CD4-positive, alpha-beta T cell treated with Interleukin-2 at 100 ng/mL for 4 hours (primary cell): ENCODE measurements at regions not wholly inside any gene's neighbourhood (a gene's known extent, or its start where the extent isn't known, plus 50 kb on each side); places are given as distances from the start of the nearest gene placed in this dataset.

Experiments used
- DNase-seq: peaks from one replicate; pipeline ENCODE4 v3.0.0-alpha.2; 2020; ENCODE audit warnings: low spot score

DNA sequence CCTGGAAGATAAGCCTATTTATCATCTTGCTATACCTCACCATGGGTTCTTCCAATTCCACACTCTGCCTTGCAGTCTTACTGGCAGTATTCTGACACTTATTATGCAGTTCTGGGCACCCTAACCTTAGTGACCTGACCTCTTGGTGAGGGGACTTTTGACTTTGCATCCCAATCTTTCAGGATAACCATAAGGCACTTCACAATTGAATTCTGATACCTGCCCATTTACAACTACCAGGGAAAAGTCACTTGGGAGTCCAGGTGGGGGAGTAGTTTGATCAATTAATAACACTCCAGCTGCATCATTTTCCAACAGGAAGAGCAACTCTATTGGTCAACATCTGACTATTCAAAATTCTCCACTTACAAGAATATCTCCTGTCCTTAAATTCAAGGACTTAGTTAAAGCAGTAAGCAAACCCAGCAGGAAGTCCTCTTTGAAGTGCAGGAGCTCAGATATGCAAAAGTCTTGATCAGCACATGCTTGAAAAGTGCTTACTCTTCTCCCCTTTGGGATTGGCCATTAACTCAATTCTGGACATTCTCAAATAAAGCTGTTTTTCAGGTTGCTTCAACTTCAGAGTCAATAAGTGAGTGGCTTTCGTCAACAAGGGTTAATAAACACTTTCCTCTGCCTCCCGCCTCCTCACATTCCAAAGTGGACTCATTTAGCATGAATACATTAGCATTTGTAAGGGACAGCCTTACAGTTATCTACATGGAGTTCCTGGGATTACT, 177.4 kb upstream of the NRIP1 start:
- no peak for DNase-seq

GRCh38 chr21:15242906-15243305, 178.1 kb upstream of the NRIP1 start:
- no peak for DNase-seq

GRCh38 chr21:15243406-15243805, 178.6 kb upstream of the NRIP1 start:
- no peak for DNase-seq

DNA sequence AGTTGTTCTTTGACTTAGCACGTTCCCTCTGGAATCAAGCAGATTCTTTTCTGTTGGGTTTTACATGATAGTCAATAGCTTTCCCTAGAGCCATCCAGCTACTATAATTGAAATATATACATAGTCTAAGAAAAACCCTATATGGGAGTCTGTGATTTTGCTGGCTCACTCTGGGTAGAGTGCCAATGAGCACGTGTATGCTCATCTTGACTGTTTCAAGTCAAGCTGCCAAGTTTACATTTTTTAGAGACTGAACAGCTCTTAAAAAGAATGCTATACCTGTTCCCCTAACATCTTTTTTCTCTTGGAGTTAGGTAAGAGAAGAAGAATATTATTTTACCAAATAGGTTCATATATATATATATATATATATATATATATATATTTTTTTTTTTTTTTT, 182.8 kb upstream of the NRIP1 start:
- DNase-seq, result no peak

GRCh38 chr21:15249285-15249993, 184.6 kb upstream of the NRIP1 start:
- DNase-seq, result no peak

- no peak for DNase-seq
Measured at GRCh38 chr21:15250384-15250783, 185.6 kb upstream of the NRIP1 start.

GRCh38 chr21:15252431-15252830, 187.6 kb upstream of the NRIP1 start:
- DNase-seq, result no peak

- DNase-seq, result no peak
Measured at GRCh38 chr21:15254111-15254510, 189.3 kb upstream of the NRIP1 start.

DNA sequence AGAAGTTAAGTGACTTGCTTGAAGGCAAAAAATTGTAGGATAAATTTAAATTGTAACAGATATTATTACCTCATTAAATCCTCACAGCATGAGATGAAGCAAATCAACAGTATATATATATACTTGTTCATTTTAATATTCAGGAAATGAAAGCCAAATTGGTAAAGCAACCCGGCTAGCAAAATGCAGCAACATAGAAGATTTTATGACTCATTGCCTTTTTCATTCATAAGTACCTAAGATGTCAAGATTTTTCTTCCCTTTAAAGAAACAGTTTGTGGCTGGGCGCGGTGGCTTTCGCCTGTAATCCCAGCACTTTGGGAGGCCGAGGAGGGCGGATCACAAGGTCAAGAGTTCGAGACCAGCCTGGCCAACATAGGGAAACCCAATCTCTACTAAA, 190.5 kb upstream of the NRIP1 start:
- no peak for DNase-seq

GRCh38 chr21:15255763-15256162, 191.0 kb upstream of the NRIP1 start:
- DNase-seq, result no peak

- no peak for DNase-seq
Measured at GRCh38 chr21:15256996-15257395, 192.2 kb upstream of the NRIP1 start.

DNA sequence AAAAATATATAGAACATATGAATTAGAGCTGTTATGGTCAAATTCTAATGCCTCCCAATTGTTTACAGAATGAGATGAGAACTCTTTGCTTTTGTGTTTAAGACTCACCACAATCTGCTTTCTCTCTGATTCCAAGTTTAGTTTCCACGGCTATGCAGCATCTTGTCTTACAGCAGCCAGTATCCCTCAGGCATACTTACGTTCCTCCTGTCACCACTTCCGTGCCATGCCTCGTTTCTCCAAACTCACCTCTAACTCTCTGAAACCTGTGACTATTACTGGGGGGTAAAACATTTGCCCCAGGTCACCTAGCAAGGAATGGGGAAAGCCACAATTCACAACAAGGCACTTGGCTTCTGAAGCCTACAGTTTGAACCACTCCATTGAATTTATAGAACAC, 192.8 kb upstream of the NRIP1 start:
- DNase-seq, result no peak

GRCh38 chr21:15259824-15260223, 195.0 kb upstream of the NRIP1 start:
- DNase-seq, result no peak

DNA sequence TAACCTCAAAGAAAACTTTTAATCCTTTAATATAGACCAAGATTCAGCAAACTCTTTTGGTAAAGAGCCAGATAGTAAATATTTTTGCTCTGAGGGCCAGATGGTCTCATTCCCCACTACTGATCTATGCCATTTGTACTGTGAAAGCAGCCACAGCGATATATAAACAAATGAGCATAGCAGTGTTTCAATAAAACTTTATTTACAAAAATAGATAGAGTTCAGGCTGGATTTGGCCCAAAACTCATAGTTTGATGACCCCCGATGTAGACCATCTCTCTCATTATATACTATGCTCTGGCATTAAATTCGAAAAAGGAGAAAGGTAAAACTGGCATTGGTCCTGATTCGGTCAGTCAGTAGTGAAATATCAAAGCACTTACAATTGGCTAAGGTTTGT, 195.8 kb upstream of the NRIP1 start:
- DNase-seq, result no peak

- no peak for DNase-seq
Measured at GRCh38 chr21:15264084-15264665, 199.4 kb upstream of the NRIP1 start.

- DNase-seq, result no peak
Measured at GRCh38 chr21:15272171-15272570, 207.4 kb upstream of the NRIP1 start.

DNA sequence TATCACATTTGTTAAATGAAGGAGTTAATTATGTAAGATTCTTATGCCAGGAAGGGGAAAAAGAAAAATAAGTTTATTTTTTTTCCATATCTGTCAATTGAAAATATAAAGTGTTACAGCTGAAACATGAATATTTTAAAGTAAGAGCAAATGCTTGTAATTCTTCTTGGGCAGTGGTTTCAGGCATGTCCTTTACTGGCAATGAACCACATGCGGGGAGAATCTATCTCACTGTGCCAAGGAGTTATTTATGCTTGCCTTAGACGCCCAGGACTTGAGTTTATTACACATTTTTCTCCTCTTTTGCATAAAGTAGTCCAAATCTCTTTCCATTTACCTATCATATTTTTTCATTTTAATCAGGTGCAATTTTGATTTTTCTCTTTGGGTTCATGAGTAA, 207.8 kb upstream of the NRIP1 start:
- DNase-seq, result no peak

GRCh38 chr21:15273244-15273643, 208.4 kb upstream of the NRIP1 start:
- DNase-seq, result no peak

DNA sequence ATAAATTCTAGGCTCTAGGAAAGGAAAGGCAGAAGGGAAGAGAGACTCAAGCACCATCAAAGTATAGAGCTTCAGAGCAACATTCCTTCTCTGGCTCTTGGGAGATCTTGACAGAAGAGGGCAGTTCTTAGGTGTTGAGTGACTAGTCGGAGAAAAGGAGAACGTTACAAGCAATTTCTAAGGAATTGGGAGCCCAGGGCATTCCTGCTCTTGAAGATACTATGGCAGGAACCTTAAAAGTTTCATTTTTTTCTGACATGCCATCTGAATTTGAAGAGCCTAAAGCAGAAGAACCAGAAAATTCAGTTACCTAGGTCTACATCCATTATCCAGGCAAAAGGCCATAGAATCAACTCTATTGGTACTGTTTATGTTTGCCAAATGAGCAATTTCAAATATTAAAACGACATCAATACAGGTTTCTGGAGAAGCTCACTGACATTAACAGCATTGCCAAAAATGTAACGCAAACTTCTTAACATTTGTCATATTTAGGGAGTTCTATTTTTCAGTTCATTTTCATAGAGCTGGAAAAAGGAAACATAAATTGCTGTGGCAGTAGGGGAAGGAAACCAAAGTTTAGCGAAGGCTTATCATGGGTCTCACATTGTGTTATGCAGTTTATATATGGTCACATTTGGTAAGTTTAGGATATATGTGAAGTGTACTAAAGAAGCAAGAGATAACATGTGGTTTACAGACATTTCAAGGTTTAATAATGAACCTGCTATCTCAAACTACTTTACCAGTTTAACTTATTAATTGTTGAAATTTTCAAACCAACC, 210.1 kb upstream of the NRIP1 start:
- DNase-seq, result no peak

GRCh38 chr21:15275615-15276235, 210.9 kb upstream of the NRIP1 start:
- no peak for DNase-seq

GRCh38 chr21:15276243-15276642, 211.4 kb upstream of the NRIP1 start:
- no peak for DNase-seq

- no peak for DNase-seq
Measured at GRCh38 chr21:15277466-15277865, 212.7 kb upstream of the NRIP1 start.
